Neutrophil (primary cell): ENCODE measurements at regions not wholly inside any gene's neighbourhood (a gene's known extent, or its start where the extent isn't known, plus 50 kb on each side); places are given as distances from the start of the nearest gene placed in this dataset.

Experiments used
- H3K27ac ChIP-seq: fragments of 200-600 bp; sonication (generic); 2 replicates; pipeline ENCODE4 v1.5.1; 2016; ENCODE audit warnings: mild to moderate bottlenecking, moderate library complexity
- H3K27me3 ChIP-seq: fragments of 200-600 bp; sonication (generic); 2 replicates; pipeline ENCODE4 v1.6.0; 2016; ENCODE audit warnings: mild to moderate bottlenecking
- H3K36me3 ChIP-seq: fragments of 200-600 bp; sonication (generic); 2 replicates; pipeline ENCODE4 v1.5.1; 2017
- H3K4me1 ChIP-seq, 2 experiments: fragments of 200-600 bp in 1 of 2; sonication (generic) in 1 of 2; 1 replicate in 1 of 2; 2 replicates in 1 of 2; pipeline versions ENCODE4 v1.5.1 to v1.6.1; 2013 to 2016; ENCODE audit warnings: low read depth in 1 of 2, low read length in 1 of 2, mild to moderate bottlenecking in 1 of 2, moderate library complexity in 1 of 2; ENCODE audit not compliant: control insufficient read depth in 1 of 2, insufficient read depth in 1 of 2
- H3K4me3 ChIP-seq, 2 experiments: fragments of 200-600 bp in 1 of 2; sonication (generic) in 1 of 2; 1 replicate in 1 of 2; 2 replicates in 1 of 2; pipeline ENCODE4 v1.5.1; 2013 to 2016; ENCODE audit warnings: low read depth in 1 of 2, low read length in 1 of 2, mild to moderate bottlenecking in 1 of 2, moderate library complexity in 1 of 2
- H3K9me3 ChIP-seq: fragments of 200-600 bp; sonication (generic); 2 replicates; pipeline ENCODE4 v1.5.1; 2016
- CTCF ChIP-seq: fragments of 200-600 bp; sonication (generic); IDR thresholded peaks from 2 replicates; pipeline ENCODE4 v1.5.1; 2016; ENCODE audit warnings: antibody characterized with exemption

GRCh38 chr10:100670828-100671479, 74.4 kb upstream of the PAX2 start:
- Histone ChIP-seq H3K4me3 (no peak overlapping the region), H3K36me3 (no peaks in the 10 kb centered on the region), H3K9me3 (no peaks in the 10 kb centered on the region), H3K4me1 (no peaks in the 10 kb centered on the region), H3K27ac (no peak overlapping the region), H3K27me3 (peaks cover 98% of the 10 kb centered on the region)
- peak; percentile 44 for TF ChIP-seq CTCF

- TF ChIP-seq CTCF, result no peak
- H3K36me3 ChIP-seq, result no peaks in the 10 kb centered on the region
- no peaks in the 10 kb centered on the region for H3K9me3 ChIP-seq
- H3K27ac ChIP-seq, result no peak overlapping the region
- no peak overlapping the region for H3K4me3 ChIP-seq
- no peaks in the 10 kb centered on the region for H3K4me1 ChIP-seq
- H3K27me3 ChIP-seq, result peaks cover 98% of the 10 kb centered on the region
These were observed 73.2 kb upstream of the PAX2 start for GRCh38 chr10:100672199-100672598.

GRCh38 chr10:100677290-100677945, 68.0 kb upstream of the PAX2 start:
- no peak for TF ChIP-seq CTCF
- Histone ChIP-seq H3K27me3 (peaks cover 98% of the 10 kb centered on the region), H3K9me3 (no peaks in the 10 kb centered on the region), H3K4me1 (no peaks in the 10 kb centered on the region), H3K27ac (no peak overlapping the region), H3K4me3 (no peak overlapping the region), H3K36me3 (no peaks in the 10 kb centered on the region)

GRCh38 chr10:100679327-100679726, 66.1 kb upstream of the PAX2 start:
- H3K4me1 ChIP-seq, result no peaks in the 10 kb centered on the region
- H3K27me3 ChIP-seq, result peaks cover 98% of the 10 kb centered on the region
- no peak overlapping the region for H3K4me3 ChIP-seq
- H3K9me3 ChIP-seq, result no peaks in the 10 kb centered on the region
- no peaks in the 10 kb centered on the region for H3K36me3 ChIP-seq
- TF ChIP-seq CTCF, result no peak
- no peak overlapping the region for H3K27ac ChIP-seq

DNA sequence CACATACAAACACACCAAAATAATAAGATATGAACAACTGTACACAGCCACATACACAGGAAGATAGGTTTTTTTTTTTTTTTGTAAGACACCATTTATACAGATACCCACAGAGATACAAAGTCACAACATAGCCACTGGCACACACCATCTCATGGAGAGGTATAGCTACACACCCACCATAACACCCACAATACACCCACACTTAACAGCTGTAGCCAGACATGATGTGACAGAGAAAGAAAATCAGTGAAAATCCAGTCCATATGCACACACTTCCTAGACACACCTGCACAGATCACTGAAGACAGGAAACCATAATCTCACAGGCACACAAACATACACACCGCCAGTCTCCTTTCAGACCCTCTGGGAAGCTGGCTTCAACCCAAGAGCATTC, 62.4 kb upstream of the PAX2 start:
- TF ChIP-seq CTCF, result no peak
- H3K27ac ChIP-seq, result no peak overlapping the region

More for the DNA sequence above, 62.4 kb upstream of the PAX2 start:
- Histone ChIP-seq H3K36me3 (no peaks in the 10 kb centered on the region), H3K4me1 (no peaks in the 10 kb centered on the region), H3K27me3 (peaks cover 100% of the 10 kb centered on the region), H3K4me3 (no peak overlapping the region), H3K9me3 (no peaks in the 10 kb centered on the region)
